IMR-90 (cell line): ENCODE measurements at regions not wholly inside any gene's neighbourhood (a gene's known extent, or its start where the extent isn't known, plus 50 kb on each side); places are given as distances from the start of the nearest gene placed in this dataset.

Source experiments
- ATAC-seq: fragments of 200-7000 bp; cut with Tn5 transposase; 2 replicates; pipeline ENCODE4 v1.9.1; 2020; ENCODE audit warnings: low read depth, mild to moderate bottlenecking, moderate library complexity
- BruUV-seq: library from RNA; stranded (reverse); fragments of 400-500 nt; replicated peaks from 2 replicates; lab custom pipeline; 2021; lab: Mats Ljungman, UMichigan
- CTCF ChIA-PET: fragments of 300-600 bp; formaldehyde crosslinking; extraction: SDS; loops from one replicate; lab custom pipeline; 2021; ENCODE audit warnings: antibody characterized with exemption; lab: Yijun Ruan, JAX
- POLR2A ChIA-PET: fragments of 300-600 bp; sonication (Branson Sonifier 250); formaldehyde crosslinking; loops from one replicate; lab custom pipeline; 2022; ENCODE audit warnings: antibody characterized with exemption; ENCODE audit not compliant: unreplicated experiment; lab: Charles Lee
- DNase-seq: peaks from one replicate; pipeline ENCODE4 v3.0.0; 2013
- H2AFZ ChIP-seq: replicated peaks from 2 replicates; pipeline ENCODE3; 2013; ENCODE audit warnings: low read length, mild to moderate bottlenecking; ENCODE audit not compliant: poor library complexity
- H2AK5ac ChIP-seq: 2 replicates; pipeline ENCODE4 v1.6.1; 2013; ENCODE audit warnings: low read depth, low read length, inconsistent platforms
- H2AK9ac ChIP-seq: replicated peaks from 2 replicates; pipeline ENCODE3; 2013; ENCODE audit warnings: mild to moderate bottlenecking, low read depth, low read length, moderate library complexity; ENCODE audit not compliant: poor library complexity
- H2BK120ac ChIP-seq: 2 replicates; pipeline ENCODE4 v1.6.1; 2013; ENCODE audit warnings: low read depth, low read length, inconsistent platforms
- H2BK15ac ChIP-seq: 3 replicates; pipeline ENCODE4 v1.6.1; 2013; ENCODE audit warnings: low read depth, low read length, inconsistent platforms
- H2BK20ac ChIP-seq: 2 replicates; pipeline ENCODE4 v1.6.1; 2013; ENCODE audit warnings: low read depth, mild to moderate bottlenecking, inconsistent platforms, low read length, moderate library complexity
- H2BK5ac ChIP-seq: 2 replicates; pipeline ENCODE4 v1.6.1; 2013; ENCODE audit warnings: mild to moderate bottlenecking, low read depth, low read length, inconsistent platforms; ENCODE audit not compliant: poor library complexity, severe bottlenecking
- H3K14ac ChIP-seq: replicated peaks from 2 replicates; pipeline ENCODE4 v1.6.1; 2013; ENCODE audit warnings: low read depth, low read length, inconsistent platforms
- H3K18ac ChIP-seq: 2 replicates; pipeline ENCODE4 v1.6.1; 2013; ENCODE audit warnings: low read depth, low read length, control low read depth
- H3K23ac ChIP-seq: 2 replicates; pipeline ENCODE4 v1.6.1; 2013; ENCODE audit warnings: low read depth, low read length, inconsistent platforms
- H3K27ac ChIP-seq: 2 replicates; pipeline ENCODE4 v1.5.1; 2013; ENCODE audit warnings: mild to moderate bottlenecking, control low read depth, low read length; ENCODE audit not compliant: insufficient read depth
- H3K27me3 ChIP-seq: 2 replicates; pipeline ENCODE4 v1.6.1; 2013; ENCODE audit warnings: low read length; ENCODE audit not compliant: control insufficient read depth, insufficient read depth
- H3K36me3 ChIP-seq: 2 replicates; pipeline ENCODE4 v1.6.1; 2013; ENCODE audit warnings: low read length, mixed read lengths; ENCODE audit not compliant: control insufficient read depth, insufficient read depth
- H3K4ac ChIP-seq: 2 replicates; pipeline ENCODE4 v1.6.1; 2013; ENCODE audit warnings: low read depth, low read length, inconsistent platforms
- H3K4me1 ChIP-seq: 2 replicates; pipeline ENCODE4 v1.6.1; 2013; ENCODE audit warnings: low read length, mixed read lengths; ENCODE audit not compliant: control insufficient read depth, insufficient read depth
- H3K4me2 ChIP-seq: 2 replicates; pipeline ENCODE4 v1.6.1; 2013; ENCODE audit warnings: low read depth, mild to moderate bottlenecking, control low read depth, low read length, moderate library complexity
- H3K4me3 ChIP-seq: 2 replicates; pipeline ENCODE4 v1.5.1; 2013; ENCODE audit warnings: low read depth, mild to moderate bottlenecking, control low read depth, low read length, moderate library complexity; ENCODE audit not compliant: insufficient read depth
- H3K56ac ChIP-seq: 2 replicates; pipeline ENCODE4 v1.6.1; 2013; ENCODE audit warnings: low read length, inconsistent platforms; ENCODE audit not compliant: insufficient read depth; ENCODE audit errors: extremely low read depth
- H3K79me1 ChIP-seq, 2 experiments: 2 replicates each; pipeline ENCODE4 v1.6.1; 2013; ENCODE audit warnings: low read length in 2 of 2, inconsistent platforms in 1 of 2, low read depth in 1 of 2
- H3K9ac ChIP-seq: 2 replicates; pipeline ENCODE4 v1.6.1; 2013; ENCODE audit warnings: low read depth, low read length, control low read depth
- H3K9me1 ChIP-seq: 2 replicates; pipeline ENCODE4 v1.6.1; 2013; ENCODE audit warnings: low read length, inconsistent platforms; ENCODE audit not compliant: insufficient read depth
- H3K9me3 ChIP-seq: 2 replicates; pipeline ENCODE4 v1.6.1; 2013; ENCODE audit warnings: low read length; ENCODE audit not compliant: control insufficient read depth, insufficient read depth
- H4K20me1 ChIP-seq: 2 replicates; pipeline ENCODE4 v1.6.1; 2013; ENCODE audit warnings: low read length, inconsistent platforms; ENCODE audit not compliant: insufficient read depth
- H4K5ac ChIP-seq: 2 replicates; pipeline ENCODE4 v1.6.1; 2013; ENCODE audit warnings: mild to moderate bottlenecking, low read depth, low read length, control low read depth
- H4K8ac ChIP-seq, 2 experiments: 2 replicates each; pipeline ENCODE4 v1.6.1; 2013; ENCODE audit warnings: low read depth in 2 of 2, low read length in 2 of 2, control low read depth in 1 of 2, inconsistent platforms in 1 of 2
- H4K91ac ChIP-seq: 2 replicates; pipeline ENCODE4 v1.6.1; 2013; ENCODE audit warnings: low read depth, low read length, inconsistent platforms; ENCODE audit not compliant: insufficient read depth
- BHLHE40 ChIP-seq: fragments of 150-350 bp; IDR thresholded peaks from 2 replicates; pipeline ENCODE4 v1.6.1; 2016; ENCODE audit warnings: mild to moderate bottlenecking, low read depth, low read length
- CEBPB ChIP-seq: IDR thresholded peaks from 2 replicates; pipeline ENCODE4 v1.6.1; 2012; ENCODE audit warnings: low read depth, low read length, improper control_type of control experiment
- CHD1 ChIP-seq: IDR thresholded peaks from 2 replicates; pipeline ENCODE4 v1.6.1; 2012; ENCODE audit warnings: low read depth, low read length, improper control_type of control experiment
- CTCF ChIP-seq: conservative IDR thresholded peaks from 2 replicates; pipeline ENCODE4 v1.5.1; 2012; ENCODE audit warnings: mild to moderate bottlenecking, low read depth, low read length, improper control_type of control experiment
- FOS ChIP-seq: fragments of 150-350 bp; IDR thresholded peaks from 2 replicates; pipeline ENCODE4 v1.6.1; 2016; ENCODE audit warnings: low read depth, low read length
- MAZ ChIP-seq: IDR thresholded peaks from 2 replicates; pipeline ENCODE4 v1.6.1; 2012; ENCODE audit warnings: low read depth, mild to moderate bottlenecking, low read length, improper control_type of control experiment, moderate library complexity, borderline replicate concordance
- WGBS, 2 experiments: methylation state at CpG; one replicate each; pipeline versions ENCODE4 v1.1.5 to v1.1.7; 2013; ENCODE audit warnings: missing lambda C conversion rate in 2 of 2; ENCODE audit not compliant: insufficient read length in 1 of 2; ENCODE audit errors: extremely low coverage in 2 of 2; 5-methylcytosine and 5-hydroxymethylcytosine counted together
- dilution Hi-C: fragments of 300-500 bp; cut with HindIII; formaldehyde crosslinking; loops from one replicate; pipeline ENCODE4 v1.14.3; 2018; ENCODE audit warnings: low sequenced_read_pairs; ENCODE audit not compliant: unreplicated experiment
- in situ Hi-C: fragments of 300-500 bp; cut with MboI; formaldehyde crosslinking; loops from 3 replicates; pipeline ENCODE4 v1.14.3; 2019; ENCODE audit warnings: low sequenced_read_pairs, inconsistent platforms, mixed read lengths
- intact Hi-C: fragments of 100-400 bp; cut with micrococcal nuclease; formaldehyde crosslinking; loops from 2 replicates; pipeline ENCODE4 v1.10.0; 2022

GRCh38 chr10:22852712-22853353 lies 75.0 kb upstream of the ARMC3 start:
- WGBS, 2 experiments, result 100% methylated on average over 1 of the region's 6 CpGs; no CpG with 5 or more reads in 1 of the 2 experiments
- H3K79me1 ChIP-seq, result no peaks in the 10 kb centered on the region
- H3K9ac ChIP-seq, result no peak overlapping the region
- H4K91ac ChIP-seq, result no peak overlapping the region
- H2AK5ac ChIP-seq, result no peak overlapping the region
- no peaks in the 10 kb centered on the region for H3K9me3 ChIP-seq
- no peak overlapping the region for H2BK120ac ChIP-seq
- H3K27me3 ChIP-seq, result no peaks in the 10 kb centered on the region
- H3K36me3 ChIP-seq, result no peaks in the 10 kb centered on the region
- H2BK15ac ChIP-seq, result no peak overlapping the region
- intact Hi-C loops, result no loop called here
- ChIA-PET POLR2A (interaction anchor here (0.5 kb wide), 1 partner anchor 270 kb away, joined by 3 read pairs; no protein-coding TSS in a partner anchor), CTCF (no interaction called here)
- no peak for ATAC-seq
- H2AK9ac ChIP-seq, result no peak overlapping the region
- no peak overlapping the region for H4K5ac ChIP-seq
- no peak overlapping the region for H3K56ac ChIP-seq
- H3K27ac ChIP-seq, result no peak overlapping the region
- no TSS peak for BruUV-seq
- TF ChIP-seq MAZ (no peak), BHLHE40 (no peak), CEBPB (no peak), CTCF (no peak), FOS (no peak), CHD1 (no peak)
- H3K14ac ChIP-seq, result no peak overlapping the region
- no peak overlapping the region; the same call in 1 of the 2 replicates for H3K23ac ChIP-seq
- H3K4me2 ChIP-seq, result no peak overlapping the region
- no peaks in the 10 kb centered on the region for H4K20me1 ChIP-seq
- dilution Hi-C loops, result no loop called here
- no peak overlapping the region for H2AFZ ChIP-seq
- H4K8ac ChIP-seq, result no peak overlapping the region
- no peak overlapping the region for H2BK5ac ChIP-seq
- DNase-seq, result no peak
- in situ Hi-C loops, result no loop called here
- no peaks in the 10 kb centered on the region for H3K4me1 ChIP-seq
- no peak overlapping the region for H3K18ac ChIP-seq
- no peak overlapping the region for H3K4me3 ChIP-seq
- H2BK20ac ChIP-seq, result no peak overlapping the region
- H3K4ac ChIP-seq, result no peak overlapping the region
- H3K9me1 ChIP-seq, result no peaks in the 10 kb centered on the region
